ENCODE measurements at regions not wholly inside any gene's neighbourhood (a gene's known extent, or its start where the extent isn't known, plus 50 kb on each side); places are given as distances from the start of the nearest gene placed in this dataset.

- peaks cover 3% of the 10 kb centered on the region for H3K9me3 Mint-ChIP-seq
- POLR2A ChIA-PET = no interaction called here
- H3K4me1 Mint-ChIP-seq = no peaks in the 10 kb centered on the region
- no peak for DNase-seq
- H3K27me3 Mint-ChIP-seq = no peaks in the 10 kb centered on the region
- no peak for ATAC-seq (ENCODE audit: low read depth)
- H3K27ac Mint-ChIP-seq = no peak overlapping the region
- H3K36me3 Mint-ChIP-seq = no peaks in the 10 kb centered on the region
- no peak overlapping the region for H3K4me3 Mint-ChIP-seq
Observed at GRCh38 chr17:72280881-72281280, 160.1 kb downstream of the SOX9 start.

- Mint-ChIP-seq H3K27me3 (no peaks in the 10 kb centered on the region), H3K9me3 (no peaks in the 10 kb centered on the region), H3K36me3 (no peaks in the 10 kb centered on the region), H3K4me3 (no peak overlapping the region), H3K27ac (no peak overlapping the region), H3K4me1 (no peaks in the 10 kb centered on the region)
- POLR2A ChIA-PET = no interaction called here
- ATAC-seq (ENCODE audit: low read depth) (no peak), DNase-seq (no peak)
Observed at GRCh38 chr17:72282439-72283029, 161.7 kb downstream of the SOX9 start.

- H3K4me3 Mint-ChIP-seq = no peak overlapping the region
- no peak overlapping the region for H3K27ac Mint-ChIP-seq
- no peaks in the 10 kb centered on the region for H3K4me1 Mint-ChIP-seq
- DNase-seq (no peak), ATAC-seq (ENCODE audit: low read depth) (no peak)
- peaks cover 2% of the 10 kb centered on the region for H3K9me3 Mint-ChIP-seq
- no peaks in the 10 kb centered on the region for H3K36me3 Mint-ChIP-seq
- H3K27me3 Mint-ChIP-seq = no peaks in the 10 kb centered on the region
- POLR2A ChIA-PET = no interaction called here
Observed at GRCh38 chr17:72284806-72285205, 164.0 kb downstream of the SOX9 start.

- DNase-seq (no peak), ATAC-seq (ENCODE audit: low read depth) (no peak)
- Mint-ChIP-seq H3K27me3 (no peaks in the 10 kb centered on the region), H3K4me3 (no peak overlapping the region), H3K36me3 (no peaks in the 10 kb centered on the region), H3K9me3 (peaks cover 2% of the 10 kb centered on the region), H3K27ac (no peak overlapping the region), H3K4me1 (no peaks in the 10 kb centered on the region)
- POLR2A ChIA-PET = no interaction called here
Observed at GRCh38 chr17:72287586-72287985, 166.8 kb downstream of the SOX9 start.

- no peak overlapping the region for H3K4me3 Mint-ChIP-seq
- ATAC-seq (ENCODE audit: low read depth) (no peak), DNase-seq (no peak)
- POLR2A ChIA-PET = no interaction called here
- H3K9me3 Mint-ChIP-seq = peaks cover under 1% of the 10 kb centered on the region
- H3K4me1 Mint-ChIP-seq = no peaks in the 10 kb centered on the region
- no peaks in the 10 kb centered on the region for H3K27me3 Mint-ChIP-seq
- no peaks in the 10 kb centered on the region for H3K36me3 Mint-ChIP-seq
- H3K27ac Mint-ChIP-seq = no peak overlapping the region
Observed at GRCh38 chr17:72294487-72294893, 173.7 kb downstream of the SOX9 start.

- ATAC-seq (ENCODE audit: low read depth) (no peak), DNase-seq (no peak)
- Mint-ChIP-seq H3K27ac (no peak overlapping the region), H3K4me3 (no peak overlapping the region), H3K9me3 (no peaks in the 10 kb centered on the region), H3K4me1 (no peaks in the 10 kb centered on the region), H3K27me3 (no peaks in the 10 kb centered on the region), H3K36me3 (no peaks in the 10 kb centered on the region)
- POLR2A ChIA-PET = no interaction called here
Observed at GRCh38 chr17:72295916-72296315, 175.1 kb downstream of the SOX9 start.

- no peaks in the 10 kb centered on the region for H3K27me3 Mint-ChIP-seq
- DNase-seq (no peak), ATAC-seq (ENCODE audit: low read depth) (no peak)
- H3K36me3 Mint-ChIP-seq = no peaks in the 10 kb centered on the region
- H3K27ac Mint-ChIP-seq = no peak overlapping the region
- no peaks in the 10 kb centered on the region for H3K4me1 Mint-ChIP-seq
- H3K4me3 Mint-ChIP-seq = no peak overlapping the region
- POLR2A ChIA-PET = no interaction called here
- no peaks in the 10 kb centered on the region for H3K9me3 Mint-ChIP-seq
Observed at GRCh38 chr17:72296456-72296855, 175.6 kb downstream of the SOX9 start.

GRCh38 chr17:72297326-72298115 lies 176.7 kb downstream of the SOX9 start:
- H3K36me3 Mint-ChIP-seq = no peaks in the 10 kb centered on the region
- H3K4me3 Mint-ChIP-seq = no peak overlapping the region
- H3K27ac Mint-ChIP-seq = no peak overlapping the region
- ATAC-seq (ENCODE audit: low read depth) (no peak), DNase-seq (no peak)
- H3K27me3 Mint-ChIP-seq = no peaks in the 10 kb centered on the region
- no peaks in the 10 kb centered on the region for H3K4me1 Mint-ChIP-seq
- H3K9me3 Mint-ChIP-seq = no peaks in the 10 kb centered on the region
- POLR2A ChIA-PET = no interaction called here

- no peaks in the 10 kb centered on the region for H3K9me3 Mint-ChIP-seq
- no peak overlapping the region for H3K4me3 Mint-ChIP-seq
- ATAC-seq (ENCODE audit: low read depth) = no peak
- H3K36me3 Mint-ChIP-seq = no peaks in the 10 kb centered on the region
- DNase-seq = no peak
- no peak overlapping the region for H3K27ac Mint-ChIP-seq
- H3K27me3 Mint-ChIP-seq = no peaks in the 10 kb centered on the region
- H3K4me1 Mint-ChIP-seq = no peaks in the 10 kb centered on the region
- POLR2A ChIA-PET = no interaction called here
Observed at GRCh38 chr17:72299100-72299499, 178.3 kb downstream of the SOX9 start.

GRCh38 chr17:72299592-72299991 lies 178.8 kb downstream of the SOX9 start:
- Mint-ChIP-seq H3K9me3 (no peaks in the 10 kb centered on the region), H3K36me3 (no peaks in the 10 kb centered on the region), H3K4me1 (no peaks in the 10 kb centered on the region), H3K27me3 (no peaks in the 10 kb centered on the region), H3K27ac (no peak overlapping the region), H3K4me3 (no peak overlapping the region)
- POLR2A ChIA-PET = no interaction called here
- ATAC-seq (ENCODE audit: low read depth) (no peak), DNase-seq (no peak)

- H3K9me3 Mint-ChIP-seq = no peaks in the 10 kb centered on the region
- H3K27me3 Mint-ChIP-seq = no peaks in the 10 kb centered on the region
Observed at GRCh38 chr17:72301887-72302286, 181.1 kb downstream of the SOX9 start.

GRCh38 chr17:72302735-72303134 lies 181.9 kb downstream of the SOX9 start:
- no peak overlapping the region for H3K27ac Mint-ChIP-seq
- POLR2A ChIA-PET = no interaction called here
- peaks cover 1% of the 10 kb centered on the region for H3K9me3 Mint-ChIP-seq
- no peak overlapping the region for H3K4me3 Mint-ChIP-seq
- ATAC-seq (ENCODE audit: low read depth) = no peak
- no peaks in the 10 kb centered on the region for H3K4me1 Mint-ChIP-seq
- DNase-seq = no peak
- no peaks in the 10 kb centered on the region for H3K36me3 Mint-ChIP-seq
- no peaks in the 10 kb centered on the region for H3K27me3 Mint-ChIP-seq

More at GRCh38 chr17:72301887-72302286, 181.1 kb downstream of the SOX9 start:
- H3K4me3 Mint-ChIP-seq = no peak overlapping the region
- H3K27ac Mint-ChIP-seq = no peak overlapping the region
- no peaks in the 10 kb centered on the region for H3K36me3 Mint-ChIP-seq
- no peak for DNase-seq
- no peak for ATAC-seq (ENCODE audit: low read depth)
- POLR2A ChIA-PET = no interaction called here
- no peaks in the 10 kb centered on the region for H3K4me1 Mint-ChIP-seq

- Mint-ChIP-seq H3K36me3 (no peaks in the 10 kb centered on the region), H3K4me1 (no peaks in the 10 kb centered on the region), H3K9me3 (peaks cover 1% of the 10 kb centered on the region), H3K27me3 (no peaks in the 10 kb centered on the region), H3K27ac (no peak overlapping the region), H3K4me3 (no peak overlapping the region)
- ATAC-seq (ENCODE audit: low read depth) (no peak), DNase-seq (no peak)
- POLR2A ChIA-PET = no interaction called here
Observed at GRCh38 chr17:72303787-72304733, 183.2 kb downstream of the SOX9 start.

- DNase-seq (no peak), ATAC-seq (ENCODE audit: low read depth) (no peak)
- Mint-ChIP-seq H3K4me3 (no peak overlapping the region), H3K27me3 (no peaks in the 10 kb centered on the region), H3K9me3 (peaks cover 1% of the 10 kb centered on the region), H3K36me3 (no peaks in the 10 kb centered on the region), H3K27ac (no peak overlapping the region), H3K4me1 (no peaks in the 10 kb centered on the region)
- POLR2A ChIA-PET = no interaction called here
Observed at GRCh38 chr17:72304859-72305258, 184.0 kb downstream of the SOX9 start.
